ENCODE measurements at regions not wholly inside any gene's neighbourhood (a gene's known extent, or its start where the extent isn't known, plus 50 kb on each side); places are given as distances from the start of the nearest gene placed in this dataset.

GRCh38 chr2:173715441-173715840 is 249.7 kb downstream of the SP3 start (continued):
- TF ChIP-seq E2F1 (CRISPR knock-in tag; IDR thresholded peaks at IDR 0.05) (no peak), SP1 (CRISPR knock-in tag; conservative IDR thresholded peaks at IDR 0.05) (no peak), ZNF416 (CRISPR knock-in tag; IDR thresholded peaks at IDR 0.05) (no peak), TCF7 (CRISPR knock-in tag; IDR thresholded peaks at IDR 0.05; ENCODE audit: low read depth) (no peak), MYBL2 (CRISPR knock-in tag; IDR thresholded peaks at IDR 0.05) (no peak)
- TF ChIP-seq, protein P1, sequence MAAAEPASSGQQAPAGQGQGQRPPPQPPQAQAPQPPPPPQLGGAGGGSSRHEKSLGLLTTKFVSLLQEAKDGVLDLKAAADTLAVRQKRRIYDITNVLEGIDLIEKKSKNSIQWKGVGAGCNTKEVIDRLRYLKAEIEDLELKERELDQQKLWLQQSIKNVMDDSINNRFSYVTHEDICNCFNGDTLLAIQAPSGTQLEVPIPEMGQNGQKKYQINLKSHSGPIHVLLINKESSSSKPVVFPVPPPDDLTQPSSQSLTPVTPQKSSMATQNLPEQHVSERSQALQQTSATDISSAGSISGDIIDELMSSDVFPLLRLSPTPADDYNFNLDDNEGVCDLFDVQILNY (CRISPR knock-in tag; IDR thresholded peaks at IDR 0.05) = no peak
- TF ChIP-seq, protein P2, sequence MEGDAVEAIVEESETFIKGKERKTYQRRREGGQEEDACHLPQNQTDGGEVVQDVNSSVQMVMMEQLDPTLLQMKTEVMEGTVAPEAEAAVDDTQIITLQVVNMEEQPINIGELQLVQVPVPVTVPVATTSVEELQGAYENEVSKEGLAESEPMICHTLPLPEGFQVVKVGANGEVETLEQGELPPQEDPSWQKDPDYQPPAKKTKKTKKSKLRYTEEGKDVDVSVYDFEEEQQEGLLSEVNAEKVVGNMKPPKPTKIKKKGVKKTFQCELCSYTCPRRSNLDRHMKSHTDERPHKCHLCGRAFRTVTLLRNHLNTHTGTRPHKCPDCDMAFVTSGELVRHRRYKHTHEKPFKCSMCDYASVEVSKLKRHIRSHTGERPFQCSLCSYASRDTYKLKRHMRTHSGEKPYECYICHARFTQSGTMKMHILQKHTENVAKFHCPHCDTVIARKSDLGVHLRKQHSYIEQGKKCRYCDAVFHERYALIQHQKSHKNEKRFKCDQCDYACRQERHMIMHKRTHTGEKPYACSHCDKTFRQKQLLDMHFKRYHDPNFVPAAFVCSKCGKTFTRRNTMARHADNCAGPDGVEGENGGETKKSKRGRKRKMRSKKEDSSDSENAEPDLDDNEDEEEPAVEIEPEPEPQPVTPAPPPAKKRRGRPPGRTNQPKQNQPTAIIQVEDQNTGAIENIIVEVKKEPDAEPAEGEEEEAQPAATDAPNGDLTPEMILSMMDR (IDR thresholded peaks at IDR 0.05) = no peak
- TF ChIP-seq, protein P3, sequence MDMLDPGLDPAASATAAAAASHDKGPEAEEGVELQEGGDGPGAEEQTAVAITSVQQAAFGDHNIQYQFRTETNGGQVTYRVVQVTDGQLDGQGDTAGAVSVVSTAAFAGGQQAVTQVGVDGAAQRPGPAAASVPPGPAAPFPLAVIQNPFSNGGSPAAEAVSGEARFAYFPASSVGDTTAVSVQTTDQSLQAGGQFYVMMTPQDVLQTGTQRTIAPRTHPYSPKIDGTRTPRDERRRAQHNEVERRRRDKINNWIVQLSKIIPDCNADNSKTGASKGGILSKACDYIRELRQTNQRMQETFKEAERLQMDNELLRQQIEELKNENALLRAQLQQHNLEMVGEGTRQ (CRISPR knock-in tag; IDR thresholded peaks at IDR 0.05) = no peak

DNA sequence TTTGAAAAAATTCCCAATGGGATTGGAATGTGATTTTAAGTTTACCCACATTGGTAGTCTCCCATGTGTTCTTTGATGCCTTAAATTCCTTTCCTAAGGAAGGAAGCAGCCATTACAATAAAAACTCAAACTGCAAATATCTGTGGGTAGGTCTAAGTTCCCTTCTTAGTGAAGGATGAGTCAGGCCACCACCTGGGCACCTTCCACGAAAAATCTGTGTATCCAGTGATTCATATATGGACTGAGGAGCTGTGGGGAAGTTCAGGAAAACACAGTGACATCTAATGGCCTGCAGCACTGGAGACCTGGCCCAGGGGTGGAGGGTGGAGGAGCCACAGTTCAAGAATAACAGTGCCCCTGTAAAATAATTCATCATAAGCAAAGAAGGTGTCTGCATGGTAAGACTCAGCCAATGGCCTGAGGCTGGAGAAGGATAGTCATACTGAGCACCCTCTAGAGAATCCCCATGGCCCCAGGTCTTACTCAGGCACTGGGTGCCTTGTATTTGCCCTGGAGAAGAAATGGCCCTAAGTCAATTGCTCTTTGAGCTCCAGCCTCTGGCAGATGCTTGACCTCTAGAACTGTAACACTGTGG is 248.6 kb downstream of the SP3 start:
- DNase-seq (ENCODE audit: low spot score) (no peak), ATAC-seq (no peak)
- Mint-ChIP-seq H3K27me3 (ENCODE audit: low read depth) (no peaks in the 10 kb centered on the region; the same call in 1 of the 2 replicates), H3K9me3 (no peaks in the 10 kb centered on the region), H3K4me3 (no peak overlapping the region), H3K36me3 (no peaks in the 10 kb centered on the region), H3K27ac (no peak overlapping the region), H3K4me1 (no peaks in the 10 kb centered on the region)
- ChIA-PET POLR2A (no interaction called here), CTCF (no interaction called here)
- TF ChIP-seq, protein P4, sequence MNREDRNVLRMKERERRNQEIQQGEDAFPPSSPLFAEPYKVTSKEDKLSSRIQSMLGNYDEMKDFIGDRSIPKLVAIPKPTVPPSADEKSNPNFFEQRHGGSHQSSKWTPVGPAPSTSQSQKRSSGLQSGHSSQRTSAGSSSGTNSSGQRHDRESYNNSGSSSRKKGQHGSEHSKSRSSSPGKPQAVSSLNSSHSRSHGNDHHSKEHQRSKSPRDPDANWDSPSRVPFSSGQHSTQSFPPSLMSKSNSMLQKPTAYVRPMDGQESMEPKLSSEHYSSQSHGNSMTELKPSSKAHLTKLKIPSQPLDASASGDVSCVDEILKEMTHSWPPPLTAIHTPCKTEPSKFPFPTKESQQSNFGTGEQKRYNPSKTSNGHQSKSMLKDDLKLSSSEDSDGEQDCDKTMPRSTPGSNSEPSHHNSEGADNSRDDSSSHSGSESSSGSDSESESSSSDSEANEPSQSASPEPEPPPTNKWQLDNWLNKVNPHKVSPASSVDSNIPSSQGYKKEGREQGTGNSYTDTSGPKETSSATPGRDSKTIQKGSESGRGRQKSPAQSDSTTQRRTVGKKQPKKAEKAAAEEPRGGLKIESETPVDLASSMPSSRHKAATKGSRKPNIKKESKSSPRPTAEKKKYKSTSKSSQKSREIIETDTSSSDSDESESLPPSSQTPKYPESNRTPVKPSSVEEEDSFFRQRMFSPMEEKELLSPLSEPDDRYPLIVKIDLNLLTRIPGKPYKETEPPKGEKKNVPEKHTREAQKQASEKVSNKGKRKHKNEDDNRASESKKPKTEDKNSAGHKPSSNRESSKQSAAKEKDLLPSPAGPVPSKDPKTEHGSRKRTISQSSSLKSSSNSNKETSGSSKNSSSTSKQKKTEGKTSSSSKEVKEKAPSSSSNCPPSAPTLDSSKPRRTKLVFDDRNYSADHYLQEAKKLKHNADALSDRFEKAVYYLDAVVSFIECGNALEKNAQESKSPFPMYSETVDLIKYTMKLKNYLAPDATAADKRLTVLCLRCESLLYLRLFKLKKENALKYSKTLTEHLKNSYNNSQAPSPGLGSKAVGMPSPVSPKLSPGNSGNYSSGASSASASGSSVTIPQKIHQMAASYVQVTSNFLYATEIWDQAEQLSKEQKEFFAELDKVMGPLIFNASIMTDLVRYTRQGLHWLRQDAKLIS (CRISPR knock-in tag; IDR thresholded peaks at IDR 0.05; ENCODE audit: borderline replicate concordance) = no peak
- TF ChIP-seq ZNF232 (CRISPR knock-in tag; IDR thresholded peaks at IDR 0.05) (no peak), FOXP4 (CRISPR knock-in tag; IDR thresholded peaks at IDR 0.05) (no peak), PRRX2 (CRISPR knock-in tag; IDR thresholded peaks at IDR 0.05) (no peak), EMX1 (CRISPR knock-in tag; IDR thresholded peaks at IDR 0.05) (no peak), GTF2I (CRISPR knock-in tag; conservative IDR thresholded peaks at IDR 0.05) (no peak), NFYB (CRISPR knock-in tag; conservative IDR thresholded peaks at IDR 0.05; ENCODE audit: low read depth) (no peak), NFE2L1 (CRISPR knock-in tag; IDR thresholded peaks at IDR 0.05) (no peak), ZNF671 (CRISPR knock-in tag; IDR thresholded peaks at IDR 0.05) (no peak), ZNF532 (CRISPR knock-in tag; IDR thresholded peaks at IDR 0.05; ENCODE audit: borderline replicate concordance) (no peak), ELF4 (CRISPR knock-in tag; IDR thresholded peaks at IDR 0.05; ENCODE audit: low read depth) (no peak), ZNF416 (CRISPR knock-in tag; IDR thresholded peaks at IDR 0.05) (no peak), GABPB1 (CRISPR knock-in tag; IDR thresholded peaks at IDR 0.05) (no peak)
- TF ChIP-seq, protein P5, sequence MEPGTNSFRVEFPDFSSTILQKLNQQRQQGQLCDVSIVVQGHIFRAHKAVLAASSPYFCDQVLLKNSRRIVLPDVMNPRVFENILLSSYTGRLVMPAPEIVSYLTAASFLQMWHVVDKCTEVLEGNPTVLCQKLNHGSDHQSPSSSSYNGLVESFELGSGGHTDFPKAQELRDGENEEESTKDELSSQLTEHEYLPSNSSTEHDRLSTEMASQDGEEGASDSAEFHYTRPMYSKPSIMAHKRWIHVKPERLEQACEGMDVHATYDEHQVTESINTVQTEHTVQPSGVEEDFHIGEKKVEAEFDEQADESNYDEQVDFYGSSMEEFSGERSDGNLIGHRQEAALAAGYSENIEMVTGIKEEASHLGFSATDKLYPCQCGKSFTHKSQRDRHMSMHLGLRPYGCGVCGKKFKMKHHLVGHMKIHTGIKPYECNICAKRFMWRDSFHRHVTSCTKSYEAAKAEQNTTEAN (CRISPR knock-in tag; IDR thresholded peaks at IDR 0.05) = no peak

Measured in WTC11 (cell line).